MCF 10A (cell line): ENCODE measurements at regions not wholly inside any gene's neighbourhood (a gene's known extent, or its start where the extent isn't known, plus 50 kb on each side); places are given as distances from the start of the nearest gene placed in this dataset.

Experiments
- BruUV-seq: library from RNA; stranded (reverse); fragments of 400-500 nt; replicated peaks from 2 replicates; lab custom pipeline; 2021; lab: Mats Ljungman, UMichigan
- CTCF ChIA-PET: fragments of 300-600 bp; sonication (Branson Sonifier 250); formaldehyde crosslinking; extraction: SDS; loops from one replicate; lab custom pipeline; 2021; ENCODE audit warnings: antibody characterized with exemption, inconsistent platforms; lab: Yijun Ruan, JAX
- POLR2A ChIA-PET: fragments of 300-600, 350-650 bp; sonication (Branson Sonifier 250); formaldehyde crosslinking; extraction: SDS; loops from one replicate; lab custom pipeline; 2020; ENCODE audit warnings: antibody characterized with exemption, inconsistent platforms; lab: Yijun Ruan, JAX
- DNase-seq: peaks from one replicate; pipeline ENCODE4 v3.0.0-alpha.2; 2018; ENCODE audit not compliant: unreplicated experiment
- H3K27ac Mint-ChIP-seq: one replicate; pipeline ENCODE4 v1.8.0; 2022; ENCODE audit warnings: mild to moderate bottlenecking, low read depth, mixed read lengths; ENCODE audit not compliant: unreplicated experiment
- H3K27me3 Mint-ChIP-seq: one replicate; pipeline ENCODE4 v1.8.0; 2022; ENCODE audit warnings: mixed read lengths; ENCODE audit not compliant: insufficient read depth, unreplicated experiment
- H3K36me3 Mint-ChIP-seq: one replicate; pipeline ENCODE4 v1.8.0; 2022; ENCODE audit warnings: mild to moderate bottlenecking, moderate library complexity, mixed read lengths; ENCODE audit not compliant: insufficient read depth, unreplicated experiment
- H3K4me1 Mint-ChIP-seq: one replicate; pipeline ENCODE4 v1.8.0; 2022; ENCODE audit warnings: mixed read lengths; ENCODE audit not compliant: insufficient read depth, unreplicated experiment
- H3K4me3 Mint-ChIP-seq: one replicate; pipeline ENCODE4 v1.8.0; 2022; ENCODE audit warnings: mild to moderate bottlenecking, moderate library complexity, mixed read lengths; ENCODE audit not compliant: unreplicated experiment
- H3K9me3 Mint-ChIP-seq: one replicate; pipeline ENCODE4 v1.8.0; 2022; ENCODE audit warnings: mixed read lengths; ENCODE audit not compliant: unreplicated experiment
- CTCF ChIP-seq: fragments of 200-600 bp; IDR thresholded peaks from one replicate; pipeline ENCODE4 v1.8.0; 2022; ENCODE audit warnings: antibody characterized with exemption, mild to moderate bottlenecking; ENCODE audit not compliant: unreplicated experiment
- intact Hi-C: fragments of 100-400 bp; cut with micrococcal nuclease; formaldehyde crosslinking; loops from 2 replicates; pipeline ENCODE4 v1.14.1; 2022

- Mint-ChIP-seq H3K27me3 (peaks cover 30% of the 10 kb centered on the region), H3K27ac (no peak overlapping the region), H3K36me3 (no peaks in the 10 kb centered on the region), H3K4me1 (no peaks in the 10 kb centered on the region), H3K4me3 (no peak overlapping the region), H3K9me3 (no peaks in the 10 kb centered on the region)
- no peak for TF ChIP-seq CTCF
- BruUV-seq = no TSS peak
- intact Hi-C loops = no loop called here
- CTCF ChIA-PET = interaction anchor here (0.7 to 2.8 kb wide), 2 partner anchors 9 to 10 kb away, joined by 3 to 13 read pairs; no protein-coding TSS in a partner anchor
- DNase-seq = no peak
- POLR2A ChIA-PET = interaction anchor here (0.5 kb wide), 1 partner anchor 10 kb away, joined by 3 read pairs; no protein-coding TSS in a partner anchor
Measured at GRCh38 chr3:11953778-11954177, 50.4 kb upstream of the SYN2 start.

GRCh38 chr3:11954312-11954934 lies 49.8 kb upstream of the SYN2 start:
- no peak for TF ChIP-seq CTCF
- intact Hi-C loops = no loop called here
- H3K27me3 Mint-ChIP-seq = peaks cover 32% of the 10 kb centered on the region
- H3K4me1 Mint-ChIP-seq = no peaks in the 10 kb centered on the region
- H3K4me3 Mint-ChIP-seq = no peak overlapping the region
- CTCF ChIA-PET = interaction anchor here (0.6 to 2.8 kb wide), 2 partner anchors 10 to 33 kb away, joined by 4 to 13 read pairs; no protein-coding TSS in a partner anchor
- DNase-seq = peak; percentile 56
- no peaks in the 10 kb centered on the region for H3K36me3 Mint-ChIP-seq
- BruUV-seq = no TSS peak
- no peak overlapping the region for H3K27ac Mint-ChIP-seq
- POLR2A ChIA-PET = no interaction called here
- peaks cover under 1% of the 10 kb centered on the region for H3K9me3 Mint-ChIP-seq
